K562 (cell line): ENCODE measurements at regions not wholly inside any gene's neighbourhood (a gene's known extent, or its start where the extent isn't known, plus 50 kb on each side); places are given as distances from the start of the nearest gene placed in this dataset.
A peak's percentile ranks its signal among the peaks of the same experiment; 100 is the strongest.

ENCODE experiments used
- ATAC-seq: fragments of 200-7000 bp; cut with Tn5 transposase; 3 replicates; pipeline ENCODE4 v1.9.1; 2020; ENCODE audit warnings: moderate library complexity
- BruUV-seq: library from RNA; stranded (reverse); fragments of 400-500 nt; replicated peaks from 2 replicates; lab custom pipeline; 2021; lab: Mats Ljungman, UMichigan
- CTCF ChIA-PET: fragments of 300-600 bp; formaldehyde crosslinking; extraction: SDS; loops from one replicate; lab custom pipeline; 2021; ENCODE audit warnings: low intra/inter-chr PET ratio; lab: Yijun Ruan, JAX
- POLR2A ChIA-PET: fragments of 300-600, 350-650 bp; sonication (Branson Sonifier 250); formaldehyde crosslinking; extraction: SDS; loops from one replicate; lab custom pipeline; 2021; ENCODE audit warnings: antibody characterized with exemption, inconsistent platforms; lab: Yijun Ruan, JAX
- DNase-seq, 4 experiments: peaks; one replicate each; pipeline versions ENCODE4 v3.0.0 to v3.0.0-alpha.2; 2011 to 2018; ENCODE audit warnings: low spot score in 3 of 4, mixed read lengths in 3 of 4; ENCODE audit errors: extremely low read depth in 1 of 4
- FAIRE-seq: peaks from 2 replicates; lab custom pipeline; 2011; peaks lifted over from hg19 to GRCh38; lab: Jason Lieb, UNC
- H2AFZ ChIP-seq: 2 replicates; pipeline ENCODE4 v1.6.0; 2011; ENCODE audit warnings: low read depth, low read length, control low read depth, inconsistent platforms
- H3K27ac ChIP-seq: fragments of 200-600 bp; 3 replicates; pipeline ENCODE4 v1.8.0; 2011; ENCODE audit warnings: low read depth, mild to moderate bottlenecking, control low read depth, inconsistent platforms, low read length, moderate library complexity, mixed read lengths; ENCODE audit errors: extremely low read depth
- H3K27me3 ChIP-seq, 2 experiments: fragments of 300-600 bp in 1 of 2; 2 replicates in 1 of 2; 3 replicates in 1 of 2; pipeline versions ENCODE4 v1.6.0 to v1.8.0; 2011; ENCODE audit warnings: inconsistent platforms in 2 of 2, low read length in 2 of 2, mild to moderate bottlenecking in 1 of 2, mixed read lengths in 1 of 2, moderate library complexity in 1 of 2; ENCODE audit not compliant: control insufficient read depth in 2 of 2, insufficient read depth in 2 of 2
- H3K36me3 ChIP-seq: fragments of 300-600 bp; 3 replicates; pipeline ENCODE4 v1.8.0; 2011; ENCODE audit warnings: mild to moderate bottlenecking, low read length, inconsistent platforms; ENCODE audit not compliant: control insufficient read depth, insufficient read depth
- H3K4me1 ChIP-seq, 2 experiments: fragments of 200-600 bp in 1 of 2; replicated peaks in 1 of 2; 2 replicates in 1 of 2; 3 replicates in 1 of 2; pipeline versions ENCODE4 v1.5.1 to v1.8.0; 2011; ENCODE audit warnings: inconsistent platforms in 2 of 2, low read length in 2 of 2, mild to moderate bottlenecking in 1 of 2, mixed read lengths in 1 of 2, moderate library complexity in 1 of 2; ENCODE audit not compliant: control insufficient read depth in 2 of 2, insufficient read depth in 2 of 2
- H3K4me2 ChIP-seq: 2 replicates; pipeline ENCODE4 v1.6.1; 2011; ENCODE audit warnings: low read length, control low read depth, inconsistent platforms, mixed read lengths; ENCODE audit not compliant: insufficient read depth
- H3K4me3 ChIP-seq: fragments of 200-600 bp; sonication (generic), shearing (Covaris generic); 2 replicates; pipeline ENCODE4 v1.5.1; 2016; ENCODE audit warnings: control low read depth, inconsistent platforms
- H3K79me2 ChIP-seq: fragments of 200-600 bp; 3 replicates; pipeline ENCODE4 v1.8.0; 2011; ENCODE audit warnings: low read length, inconsistent platforms; ENCODE audit not compliant: control insufficient read depth, insufficient read depth
- H3K9ac ChIP-seq, 2 experiments: 2 replicates each; pipeline versions ENCODE4 v1.6.0 to v1.6.1; 2011; ENCODE audit warnings: low read depth in 2 of 2, low read length in 2 of 2, control low read depth in 1 of 2, inconsistent platforms in 1 of 2, mild to moderate bottlenecking in 1 of 2, mixed read lengths in 1 of 2; ENCODE audit not compliant: insufficient read depth in 1 of 2
- H3K9me1 ChIP-seq: one replicate; pipeline ENCODE4 v1.6.0; 2011; ENCODE audit warnings: inconsistent platforms, mild to moderate bottlenecking, low read length, moderate library complexity; ENCODE audit not compliant: control insufficient read depth, insufficient read depth
- H3K9me3 ChIP-seq: replicated peaks from 2 replicates; pipeline ENCODE4 v1.5.1; 2011; ENCODE audit warnings: low read depth, low read length, inconsistent platforms; ENCODE audit not compliant: control insufficient read depth, insufficient read depth
- H4K20me1 ChIP-seq: replicated peaks from 2 replicates; pipeline ENCODE4 v1.6.1; 2011; ENCODE audit warnings: low read length, inconsistent platforms, mixed read lengths; ENCODE audit not compliant: control insufficient read depth, insufficient read depth
- ATF1 ChIP-seq, 2 experiments: fragments of 450-650 bp in 1 of 2; IDR thresholded peaks; 2 replicates each; pipeline ENCODE4 v1.6.1; 2016; ENCODE audit warnings: missing compliant biosample characterization in 1 of 2, missing genetic modification characterization in 1 of 2
- ELF2 ChIP-seq: fragments of 250-450 bp; sonication (Bioruptor Pico); IDR thresholded peaks from 2 replicates; pipeline ENCODE4 v1.5.0; 2021; ENCODE audit warnings: mild to moderate bottlenecking
- HDAC8 ChIP-seq: fragments of 450-650 bp; IDR thresholded peaks from 2 replicates; pipeline ENCODE4 v1.6.1; 2016; ENCODE audit warnings: mild to moderate bottlenecking, missing genetic modification characterization, moderate library complexity, missing compliant biosample characterization
- STAG1 ChIP-seq: sonication (generic); formaldehyde crosslinking; IDR thresholded peaks from 2 replicates; pipeline ENCODE4 v1.5.0; 2020; ENCODE audit warnings: missing genetic modification reagents, borderline replicate concordance
- ZC3H11A ChIP-seq: IDR thresholded peaks from 2 replicates; pipeline ENCODE4 v1.6.1; 2012; ENCODE audit warnings: low read depth, low read length, improper control_type of control experiment
- ZNF639 ChIP-seq, 2 experiments: fragments of 200-800 bp in 1 of 2; sonication (Bioruptor generic) in 1 of 2; sonication (generic) in 1 of 2; formaldehyde crosslinking in 1 of 2; IDR thresholded peaks in 1 of 2; conservative IDR thresholded peaks in 1 of 2; 2 replicates each; pipeline versions ENCODE4 v1.5.0 to v1.6.1; 2016 to 2020; ENCODE audit warnings: missing compliant biosample characterization in 1 of 2, missing genetic modification characterization in 1 of 2, missing genetic modification reagents in 1 of 2
- in situ Hi-C: fragments of 300-500 bp; cut with MboI; formaldehyde crosslinking; loops from 4 replicates; pipeline ENCODE4 v1.15.0; 2018; ENCODE audit warnings: inconsistent platforms, mixed read lengths
- intact Hi-C: fragments of 100-400 bp; cut with micrococcal nuclease; formaldehyde crosslinking; loops from 2 replicates; pipeline ENCODE4 v1.14.2; 2022
- TF ChIP-seq, protein P1 (sequence below): fragments of 250-450 bp; sonication (Bioruptor Pico); IDR thresholded peaks from 2 replicates; pipeline ENCODE4 v1.5.0; 2021

DNA sequence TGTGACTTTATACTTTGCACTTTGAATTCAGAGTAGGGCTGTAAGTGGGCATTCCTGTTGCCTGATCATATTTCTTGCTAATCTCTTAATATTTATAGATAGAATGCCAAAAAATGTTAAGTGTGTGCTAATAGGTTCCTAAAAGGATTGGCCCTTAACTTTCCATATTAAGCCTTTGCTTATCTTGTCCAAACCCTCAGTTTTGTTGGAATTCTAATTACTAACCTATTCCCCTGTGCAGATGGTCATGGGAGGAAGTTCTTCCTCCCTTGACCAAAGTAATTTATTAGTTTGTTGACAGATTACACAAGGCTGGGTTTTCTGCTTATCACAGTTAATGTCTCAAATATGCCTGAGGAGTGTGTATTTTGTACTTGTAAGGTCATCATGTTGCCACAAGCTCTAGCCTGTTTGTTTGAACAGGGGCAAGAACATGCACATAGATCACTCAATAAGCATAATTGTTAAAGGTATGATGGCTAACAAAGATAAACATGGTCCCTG, 541.1 kb upstream of the SPRY2 start (continued):
- TF ChIP-seq ATF1 (CRISPR knock-in tag; IDR thresholded peaks at IDR 0.05) (peak; percentile 12; the same call in 1 of the 2 replicates), ATF1 (tag; IDR thresholded peaks at IDR 0.05) (no peak), STAG1 (no peak), HDAC8 (tag) (no peak), ELF2 (CRISPR knock-in tag) (peak; percentile 52; the same call in 1 of the 2 replicates), ZNF639 (CRISPR knock-in tag; conservative IDR thresholded peaks at IDR 0.05 in 1 of 2, IDR thresholded peaks at IDR 0.05 in 1 of 2) (0 out of 4 replicates have a peak, but pooled peaks of 1 of the 2 experiments have one; percentile 58)

DNA sequence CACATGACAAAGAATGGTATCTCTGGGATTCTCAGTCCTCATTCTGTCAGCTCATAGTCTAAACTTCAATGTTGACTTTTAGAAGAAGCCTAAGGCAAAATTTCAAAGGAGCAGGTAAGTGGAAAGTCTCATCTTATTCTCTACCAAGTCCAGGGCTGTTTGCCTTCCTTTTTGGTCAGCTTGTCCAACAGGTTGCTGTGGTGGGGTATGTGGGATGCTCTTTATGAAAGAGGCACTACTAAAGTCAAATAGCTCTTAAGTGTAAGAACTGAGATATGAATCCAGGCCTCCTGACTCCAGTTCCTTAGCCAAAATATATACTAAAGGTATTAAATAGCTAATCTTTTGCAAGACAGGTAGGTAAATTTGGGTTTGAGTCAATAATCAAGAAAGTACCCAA, 540.6 kb upstream of the SPRY2 start:
- intact Hi-C loops (no loop called here), in situ Hi-C loops (no loop called here)
- Histone ChIP-seq H3K36me3 (no peaks in the 10 kb centered on the region), H3K9me3 (no peaks in the 10 kb centered on the region), H3K4me3 (no peak overlapping the region), H3K79me2 (no peaks in the 10 kb centered on the region), H4K20me1 (no peaks in the 10 kb centered on the region), H3K4me2 (no peak overlapping the region), H3K27ac (no peak overlapping the region), H3K4me1 (no peaks in the 10 kb centered on the region), H3K9ac (no peak overlapping the region), H2AFZ (no peak overlapping the region), H3K27me3 (no peaks in the 10 kb centered on the region), H3K9me1 (no peaks in the 10 kb centered on the region)
- CTCF ChIA-PET: no interaction called here
- peak in 1 of 4 experiments; percentile 11 for DNase-seq
- POLR2A ChIA-PET: interaction anchor here (0.6 to 1.1 kb wide), 2 partner anchors 10 to 11 kb away, joined by 4 read pairs; no protein-coding TSS in a partner anchor
- TF ChIP-seq, protein P1, sequence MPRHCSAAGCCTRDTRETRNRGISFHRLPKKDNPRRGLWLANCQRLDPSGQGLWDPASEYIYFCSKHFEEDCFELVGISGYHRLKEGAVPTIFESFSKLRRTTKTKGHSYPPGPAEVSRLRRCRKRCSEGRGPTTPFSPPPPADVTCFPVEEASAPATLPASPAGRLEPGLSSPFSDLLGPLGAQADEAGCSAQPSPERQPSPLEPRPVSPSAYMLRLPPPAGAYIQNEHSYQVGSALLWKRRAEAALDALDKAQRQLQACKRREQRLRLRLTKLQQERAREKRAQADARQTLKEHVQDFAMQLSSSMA (CRISPR knock-in tag): 0 out of 2 replicates have a peak, but pooled peaks have one; percentile 54
- no peak for TF ChIP-seq ZC3H11A
- FAIRE-seq: no peak
- no TSS peak for BruUV-seq
- no peak for ATAC-seq
